IMR-90 (cell line): ENCODE measurements at regions not wholly inside any gene's neighbourhood (a gene's known extent, or its start where the extent isn't known, plus 50 kb on each side); places are given as distances from the start of the nearest gene placed in this dataset.

Source experiments
- ATAC-seq: fragments of 200-7000 bp; cut with Tn5 transposase; 2 replicates; pipeline ENCODE4 v1.9.1; 2020; ENCODE audit warnings: low read depth, mild to moderate bottlenecking, moderate library complexity
- BruUV-seq: library from RNA; stranded (reverse); fragments of 400-500 nt; replicated peaks from 2 replicates; lab custom pipeline; 2021; lab: Mats Ljungman, UMichigan
- CTCF ChIA-PET: fragments of 300-600 bp; formaldehyde crosslinking; extraction: SDS; loops from one replicate; lab custom pipeline; 2021; ENCODE audit warnings: antibody characterized with exemption; lab: Yijun Ruan, JAX
- POLR2A ChIA-PET: fragments of 300-600 bp; sonication (Branson Sonifier 250); formaldehyde crosslinking; loops from one replicate; lab custom pipeline; 2022; ENCODE audit warnings: antibody characterized with exemption; ENCODE audit not compliant: unreplicated experiment; lab: Charles Lee
- DNase-seq: peaks from one replicate; pipeline ENCODE4 v3.0.0; 2013
- H2AFZ ChIP-seq: replicated peaks from 2 replicates; pipeline ENCODE3; 2013; ENCODE audit warnings: low read length, mild to moderate bottlenecking; ENCODE audit not compliant: poor library complexity
- H2AK5ac ChIP-seq: 2 replicates; pipeline ENCODE4 v1.6.1; 2013; ENCODE audit warnings: low read depth, low read length, inconsistent platforms
- H2AK9ac ChIP-seq: replicated peaks from 2 replicates; pipeline ENCODE3; 2013; ENCODE audit warnings: mild to moderate bottlenecking, low read depth, low read length, moderate library complexity; ENCODE audit not compliant: poor library complexity
- H2BK120ac ChIP-seq: 2 replicates; pipeline ENCODE4 v1.6.1; 2013; ENCODE audit warnings: low read depth, low read length, inconsistent platforms
- H2BK15ac ChIP-seq: 3 replicates; pipeline ENCODE4 v1.6.1; 2013; ENCODE audit warnings: low read depth, low read length, inconsistent platforms
- H2BK20ac ChIP-seq: 2 replicates; pipeline ENCODE4 v1.6.1; 2013; ENCODE audit warnings: low read depth, mild to moderate bottlenecking, inconsistent platforms, low read length, moderate library complexity
- H2BK5ac ChIP-seq: 2 replicates; pipeline ENCODE4 v1.6.1; 2013; ENCODE audit warnings: mild to moderate bottlenecking, low read depth, low read length, inconsistent platforms; ENCODE audit not compliant: poor library complexity, severe bottlenecking
- H3K14ac ChIP-seq: replicated peaks from 2 replicates; pipeline ENCODE4 v1.6.1; 2013; ENCODE audit warnings: low read depth, low read length, inconsistent platforms
- H3K18ac ChIP-seq: 2 replicates; pipeline ENCODE4 v1.6.1; 2013; ENCODE audit warnings: low read depth, low read length, control low read depth
- H3K23ac ChIP-seq: 2 replicates; pipeline ENCODE4 v1.6.1; 2013; ENCODE audit warnings: low read depth, low read length, inconsistent platforms
- H3K27ac ChIP-seq: 2 replicates; pipeline ENCODE4 v1.5.1; 2013; ENCODE audit warnings: mild to moderate bottlenecking, control low read depth, low read length; ENCODE audit not compliant: insufficient read depth
- H3K27me3 ChIP-seq: 2 replicates; pipeline ENCODE4 v1.6.1; 2013; ENCODE audit warnings: low read length; ENCODE audit not compliant: control insufficient read depth, insufficient read depth
- H3K36me3 ChIP-seq: 2 replicates; pipeline ENCODE4 v1.6.1; 2013; ENCODE audit warnings: low read length, mixed read lengths; ENCODE audit not compliant: control insufficient read depth, insufficient read depth
- H3K4ac ChIP-seq: 2 replicates; pipeline ENCODE4 v1.6.1; 2013; ENCODE audit warnings: low read depth, low read length, inconsistent platforms
- H3K4me1 ChIP-seq: 2 replicates; pipeline ENCODE4 v1.6.1; 2013; ENCODE audit warnings: low read length, mixed read lengths; ENCODE audit not compliant: control insufficient read depth, insufficient read depth
- H3K4me2 ChIP-seq: 2 replicates; pipeline ENCODE4 v1.6.1; 2013; ENCODE audit warnings: low read depth, mild to moderate bottlenecking, control low read depth, low read length, moderate library complexity
- H3K4me3 ChIP-seq: 2 replicates; pipeline ENCODE4 v1.5.1; 2013; ENCODE audit warnings: low read depth, mild to moderate bottlenecking, control low read depth, low read length, moderate library complexity; ENCODE audit not compliant: insufficient read depth
- H3K56ac ChIP-seq: 2 replicates; pipeline ENCODE4 v1.6.1; 2013; ENCODE audit warnings: low read length, inconsistent platforms; ENCODE audit not compliant: insufficient read depth; ENCODE audit errors: extremely low read depth
- H3K79me1 ChIP-seq, 2 experiments: 2 replicates each; pipeline ENCODE4 v1.6.1; 2013; ENCODE audit warnings: low read length in 2 of 2, inconsistent platforms in 1 of 2, low read depth in 1 of 2
- H3K9ac ChIP-seq: 2 replicates; pipeline ENCODE4 v1.6.1; 2013; ENCODE audit warnings: low read depth, low read length, control low read depth
- H3K9me1 ChIP-seq: 2 replicates; pipeline ENCODE4 v1.6.1; 2013; ENCODE audit warnings: low read length, inconsistent platforms; ENCODE audit not compliant: insufficient read depth
- H3K9me3 ChIP-seq: 2 replicates; pipeline ENCODE4 v1.6.1; 2013; ENCODE audit warnings: low read length; ENCODE audit not compliant: control insufficient read depth, insufficient read depth
- H4K20me1 ChIP-seq: 2 replicates; pipeline ENCODE4 v1.6.1; 2013; ENCODE audit warnings: low read length, inconsistent platforms; ENCODE audit not compliant: insufficient read depth
- H4K5ac ChIP-seq: 2 replicates; pipeline ENCODE4 v1.6.1; 2013; ENCODE audit warnings: mild to moderate bottlenecking, low read depth, low read length, control low read depth
- H4K8ac ChIP-seq, 2 experiments: 2 replicates each; pipeline ENCODE4 v1.6.1; 2013; ENCODE audit warnings: low read depth in 2 of 2, low read length in 2 of 2, control low read depth in 1 of 2, inconsistent platforms in 1 of 2
- H4K91ac ChIP-seq: 2 replicates; pipeline ENCODE4 v1.6.1; 2013; ENCODE audit warnings: low read depth, low read length, inconsistent platforms; ENCODE audit not compliant: insufficient read depth
- CHD1 ChIP-seq: IDR thresholded peaks from 2 replicates; pipeline ENCODE4 v1.6.1; 2012; ENCODE audit warnings: low read depth, low read length, improper control_type of control experiment
- FOS ChIP-seq: fragments of 150-350 bp; IDR thresholded peaks from 2 replicates; pipeline ENCODE4 v1.6.1; 2016; ENCODE audit warnings: low read depth, low read length
- MAFK ChIP-seq: IDR thresholded peaks from 2 replicates; pipeline ENCODE4 v1.6.1; 2012; ENCODE audit warnings: low read depth, low read length, improper control_type of control experiment
- MAZ ChIP-seq: IDR thresholded peaks from 2 replicates; pipeline ENCODE4 v1.6.1; 2012; ENCODE audit warnings: low read depth, mild to moderate bottlenecking, low read length, improper control_type of control experiment, moderate library complexity, borderline replicate concordance
- MXI1 ChIP-seq: IDR thresholded peaks from 2 replicates; pipeline ENCODE4 v1.6.1; 2012; ENCODE audit warnings: low read depth, mild to moderate bottlenecking, low read length, moderate library complexity, borderline replicate concordance
- NFE2L2 ChIP-seq: fragments of 150-350 bp; IDR thresholded peaks from 2 replicates; pipeline ENCODE4 v1.6.1; 2016; ENCODE audit warnings: low read depth, mild to moderate bottlenecking, low read length
- RAD21 ChIP-seq: IDR thresholded peaks from 2 replicates; pipeline ENCODE4 v1.6.1; 2012; ENCODE audit warnings: low read length, improper control_type of control experiment
- RCOR1 ChIP-seq: IDR thresholded peaks from 2 replicates; pipeline ENCODE4 v1.6.1; 2012; ENCODE audit warnings: mild to moderate bottlenecking, low read length, improper control_type of control experiment; ENCODE audit not compliant: insufficient replicate concordance
- SMC3 ChIP-seq: fragments of 150-350 bp; IDR thresholded peaks from 2 replicates; pipeline ENCODE4 v1.6.1; 2016; ENCODE audit warnings: low read depth, mild to moderate bottlenecking, antibody characterized with exemption, low read length, moderate library complexity
- WGBS, 2 experiments: methylation state at CpG; one replicate each; pipeline versions ENCODE4 v1.1.5 to v1.1.7; 2013; ENCODE audit warnings: missing lambda C conversion rate in 2 of 2; ENCODE audit not compliant: insufficient read length in 1 of 2; ENCODE audit errors: extremely low coverage in 2 of 2; 5-methylcytosine and 5-hydroxymethylcytosine counted together
- dilution Hi-C: fragments of 300-500 bp; cut with HindIII; formaldehyde crosslinking; loops from one replicate; pipeline ENCODE4 v1.14.3; 2018; ENCODE audit warnings: low sequenced_read_pairs; ENCODE audit not compliant: unreplicated experiment
- in situ Hi-C: fragments of 300-500 bp; cut with MboI; formaldehyde crosslinking; loops from 3 replicates; pipeline ENCODE4 v1.14.3; 2019; ENCODE audit warnings: low sequenced_read_pairs, inconsistent platforms, mixed read lengths
- intact Hi-C: fragments of 100-400 bp; cut with micrococcal nuclease; formaldehyde crosslinking; loops from 2 replicates; pipeline ENCODE4 v1.10.0; 2022
- TF ChIP-seq, protein P1 (sequence below): fragments of 150-350 bp; IDR thresholded peaks from 2 replicates; pipeline ENCODE4 v1.6.1; 2016; ENCODE audit warnings: low read depth, mild to moderate bottlenecking, low read length, moderate library complexity, borderline replicate concordance
- TF ChIP-seq, protein P2 (sequence below): fragments of 150-350 bp; IDR thresholded peaks from 2 replicates; pipeline ENCODE4 v1.6.1; 2017; ENCODE audit warnings: mild to moderate bottlenecking, antibody characterized with exemption, low read length, low read depth
- TF ChIP-seq, protein P3 (sequence below): conservative IDR thresholded peaks from 2 replicates; pipeline ENCODE4 v1.5.1; 2012; ENCODE audit warnings: mild to moderate bottlenecking, low read depth, low read length, improper control_type of control experiment

DNA sequence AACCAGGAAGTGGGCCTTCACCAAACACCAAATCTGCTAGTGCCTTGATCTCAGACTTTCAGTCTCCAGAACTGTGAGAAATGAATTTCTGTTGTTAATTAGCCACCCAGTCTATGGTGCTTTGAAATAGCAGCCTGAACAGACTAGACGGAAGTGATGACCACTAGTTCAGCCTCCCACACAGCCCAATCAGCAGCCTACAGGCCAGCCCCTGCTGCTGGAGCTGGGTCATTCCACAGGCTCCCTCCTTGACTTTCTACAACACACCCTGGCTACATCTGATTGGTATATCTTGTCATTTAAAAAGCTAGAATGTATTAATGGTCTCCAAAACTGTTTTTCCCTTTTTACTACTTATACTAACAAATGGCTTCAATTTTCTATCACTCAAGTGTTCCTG, 277.2 kb upstream of the TAC1 start:
- H2BK5ac ChIP-seq: no peak overlapping the region
- POLR2A ChIA-PET: no interaction called here
- no peak overlapping the region for H4K8ac ChIP-seq
- no peak overlapping the region for H2AFZ ChIP-seq
- no peaks in the 10 kb centered on the region for H3K79me1 ChIP-seq
- dilution Hi-C loops: no loop called here
- no peaks in the 10 kb centered on the region for H3K9me1 ChIP-seq
- no TSS peak for BruUV-seq
- no peak overlapping the region for H3K18ac ChIP-seq
- no peaks in the 10 kb centered on the region for H3K36me3 ChIP-seq
- no peak overlapping the region for H2AK9ac ChIP-seq
- H3K9me3 ChIP-seq: peaks cover 14% of the 10 kb centered on the region
- no peak overlapping the region for H3K56ac ChIP-seq
- H2BK20ac ChIP-seq: no peak overlapping the region
- WGBS, 2 experiments: no CpG with 5 or more reads among the region's 1 CpG
- no peak overlapping the region for H3K9ac ChIP-seq
- no peak overlapping the region for H3K4me2 ChIP-seq
- H4K91ac ChIP-seq: no peak overlapping the region
- H2AK5ac ChIP-seq: no peak overlapping the region
- CTCF ChIA-PET: no interaction called here
- in situ Hi-C loops: no loop called here
- no peaks in the 10 kb centered on the region for H3K27me3 ChIP-seq
- no peaks in the 10 kb centered on the region for H3K4me1 ChIP-seq
- no peak overlapping the region for H3K23ac ChIP-seq
- no peak overlapping the region for H2BK120ac ChIP-seq
- DNase-seq: no peak
- no peaks in the 10 kb centered on the region for H4K20me1 ChIP-seq
- H3K14ac ChIP-seq: no peak overlapping the region
- H3K27ac ChIP-seq: no peak overlapping the region
- no peak overlapping the region for H2BK15ac ChIP-seq
- H3K4ac ChIP-seq: no peak overlapping the region
- no peak for TF ChIP-seq RCOR1
- TF ChIP-seq SMC3: no peak
- TF ChIP-seq NFE2L2: no peak
- no peak for TF ChIP-seq FOS
- no peak for TF ChIP-seq RAD21
- no peak for TF ChIP-seq MAZ
- no peak for TF ChIP-seq MAFK
- TF ChIP-seq MXI1: no peak
- TF ChIP-seq, protein P1, sequence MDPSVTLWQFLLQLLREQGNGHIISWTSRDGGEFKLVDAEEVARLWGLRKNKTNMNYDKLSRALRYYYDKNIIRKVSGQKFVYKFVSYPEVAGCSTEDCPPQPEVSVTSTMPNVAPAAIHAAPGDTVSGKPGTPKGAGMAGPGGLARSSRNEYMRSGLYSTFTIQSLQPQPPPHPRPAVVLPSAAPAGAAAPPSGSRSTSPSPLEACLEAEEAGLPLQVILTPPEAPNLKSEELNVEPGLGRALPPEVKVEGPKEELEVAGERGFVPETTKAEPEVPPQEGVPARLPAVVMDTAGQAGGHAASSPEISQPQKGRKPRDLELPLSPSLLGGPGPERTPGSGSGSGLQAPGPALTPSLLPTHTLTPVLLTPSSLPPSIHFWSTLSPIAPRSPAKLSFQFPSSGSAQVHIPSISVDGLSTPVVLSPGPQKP: no peak
- TF ChIP-seq CHD1: no peak
- TF ChIP-seq, protein P2, sequence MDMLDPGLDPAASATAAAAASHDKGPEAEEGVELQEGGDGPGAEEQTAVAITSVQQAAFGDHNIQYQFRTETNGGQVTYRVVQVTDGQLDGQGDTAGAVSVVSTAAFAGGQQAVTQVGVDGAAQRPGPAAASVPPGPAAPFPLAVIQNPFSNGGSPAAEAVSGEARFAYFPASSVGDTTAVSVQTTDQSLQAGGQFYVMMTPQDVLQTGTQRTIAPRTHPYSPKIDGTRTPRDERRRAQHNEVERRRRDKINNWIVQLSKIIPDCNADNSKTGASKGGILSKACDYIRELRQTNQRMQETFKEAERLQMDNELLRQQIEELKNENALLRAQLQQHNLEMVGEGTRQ: no peak
- TF ChIP-seq, protein P3, sequence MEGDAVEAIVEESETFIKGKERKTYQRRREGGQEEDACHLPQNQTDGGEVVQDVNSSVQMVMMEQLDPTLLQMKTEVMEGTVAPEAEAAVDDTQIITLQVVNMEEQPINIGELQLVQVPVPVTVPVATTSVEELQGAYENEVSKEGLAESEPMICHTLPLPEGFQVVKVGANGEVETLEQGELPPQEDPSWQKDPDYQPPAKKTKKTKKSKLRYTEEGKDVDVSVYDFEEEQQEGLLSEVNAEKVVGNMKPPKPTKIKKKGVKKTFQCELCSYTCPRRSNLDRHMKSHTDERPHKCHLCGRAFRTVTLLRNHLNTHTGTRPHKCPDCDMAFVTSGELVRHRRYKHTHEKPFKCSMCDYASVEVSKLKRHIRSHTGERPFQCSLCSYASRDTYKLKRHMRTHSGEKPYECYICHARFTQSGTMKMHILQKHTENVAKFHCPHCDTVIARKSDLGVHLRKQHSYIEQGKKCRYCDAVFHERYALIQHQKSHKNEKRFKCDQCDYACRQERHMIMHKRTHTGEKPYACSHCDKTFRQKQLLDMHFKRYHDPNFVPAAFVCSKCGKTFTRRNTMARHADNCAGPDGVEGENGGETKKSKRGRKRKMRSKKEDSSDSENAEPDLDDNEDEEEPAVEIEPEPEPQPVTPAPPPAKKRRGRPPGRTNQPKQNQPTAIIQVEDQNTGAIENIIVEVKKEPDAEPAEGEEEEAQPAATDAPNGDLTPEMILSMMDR: no peak
- no peak overlapping the region for H3K4me3 ChIP-seq
- no peak overlapping the region for H4K5ac ChIP-seq
- intact Hi-C loops: no loop called here
- no peak for ATAC-seq
